ENCODE measurements at regions not wholly inside any gene's neighbourhood (a gene's known extent, or its start where the extent isn't known, plus 50 kb on each side); places are given as distances from the start of the nearest gene placed in this dataset.

DNA sequence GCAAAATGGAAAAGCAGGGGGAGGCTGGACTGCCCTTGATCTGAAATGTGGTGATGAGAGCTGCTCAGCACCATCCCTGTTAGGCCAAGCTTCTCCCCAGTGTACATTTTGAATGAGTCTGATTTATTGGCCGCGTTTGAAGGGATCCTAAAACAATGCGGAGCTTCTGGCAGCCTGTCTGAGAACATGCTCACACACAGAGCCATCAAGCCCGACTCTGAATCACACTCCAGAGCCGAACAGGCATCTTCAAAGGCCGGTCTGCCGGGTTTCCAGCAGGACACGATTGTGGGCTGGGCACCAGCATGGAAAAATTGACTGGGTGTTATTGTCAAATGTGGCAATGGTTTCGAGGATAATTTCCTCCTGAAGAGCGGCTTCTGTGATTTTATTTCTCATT, 235.9 kb downstream of the TFAP2C start:
- ChIA-PET POLR2A (no interaction called here), CTCF (no interaction called here)
- ATAC-seq (no peak), DNase-seq (no peak)
- H3K4me3 Mint-ChIP-seq = no peak overlapping the region
- H3K9me3 Mint-ChIP-seq = no peaks in the 10 kb centered on the region
- intact Hi-C loops (cut with micrococcal nuclease) = no loop called here
- no peak overlapping the region for H3K27ac Mint-ChIP-seq
- TF ChIP-seq, protein P1, sequence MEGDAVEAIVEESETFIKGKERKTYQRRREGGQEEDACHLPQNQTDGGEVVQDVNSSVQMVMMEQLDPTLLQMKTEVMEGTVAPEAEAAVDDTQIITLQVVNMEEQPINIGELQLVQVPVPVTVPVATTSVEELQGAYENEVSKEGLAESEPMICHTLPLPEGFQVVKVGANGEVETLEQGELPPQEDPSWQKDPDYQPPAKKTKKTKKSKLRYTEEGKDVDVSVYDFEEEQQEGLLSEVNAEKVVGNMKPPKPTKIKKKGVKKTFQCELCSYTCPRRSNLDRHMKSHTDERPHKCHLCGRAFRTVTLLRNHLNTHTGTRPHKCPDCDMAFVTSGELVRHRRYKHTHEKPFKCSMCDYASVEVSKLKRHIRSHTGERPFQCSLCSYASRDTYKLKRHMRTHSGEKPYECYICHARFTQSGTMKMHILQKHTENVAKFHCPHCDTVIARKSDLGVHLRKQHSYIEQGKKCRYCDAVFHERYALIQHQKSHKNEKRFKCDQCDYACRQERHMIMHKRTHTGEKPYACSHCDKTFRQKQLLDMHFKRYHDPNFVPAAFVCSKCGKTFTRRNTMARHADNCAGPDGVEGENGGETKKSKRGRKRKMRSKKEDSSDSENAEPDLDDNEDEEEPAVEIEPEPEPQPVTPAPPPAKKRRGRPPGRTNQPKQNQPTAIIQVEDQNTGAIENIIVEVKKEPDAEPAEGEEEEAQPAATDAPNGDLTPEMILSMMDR (IDR thresholded peaks at IDR 0.05) = no peak
- no peaks in the 10 kb centered on the region for H3K36me3 Mint-ChIP-seq (ENCODE audit: low read depth)
- H3K27me3 Mint-ChIP-seq = peaks cover 27% of the 10 kb centered on the region
- no peaks in the 10 kb centered on the region for H3K4me1 Mint-ChIP-seq (ENCODE audit: low read depth)

DNA sequence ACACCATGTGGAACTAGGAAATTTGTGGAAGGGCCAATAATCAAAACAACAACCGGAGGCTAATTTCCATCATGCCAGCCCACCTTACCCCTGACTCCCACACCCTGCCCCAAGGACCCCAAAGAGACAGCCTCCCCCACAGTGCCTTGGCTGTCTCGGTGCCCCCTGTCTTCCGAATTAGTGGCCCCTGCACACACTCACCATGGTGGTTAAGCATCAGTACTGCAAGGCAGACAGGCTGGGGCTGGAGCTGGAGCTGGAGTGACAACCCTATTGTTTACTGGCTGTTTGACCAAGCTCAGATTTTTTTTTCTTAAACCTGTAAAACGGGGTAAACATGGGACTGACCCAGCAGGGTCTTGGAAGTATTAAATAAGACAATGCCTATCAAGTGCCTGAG, 238.0 kb downstream of the TFAP2C start:
- no peaks in the 10 kb centered on the region for H3K9me3 Mint-ChIP-seq
- ChIA-PET CTCF (no interaction called here), POLR2A (no interaction called here)
- DNase-seq (no peak), ATAC-seq (no peak)
- peaks cover 14% of the 10 kb centered on the region for H3K27me3 Mint-ChIP-seq
- no peaks in the 10 kb centered on the region for H3K36me3 Mint-ChIP-seq (ENCODE audit: low read depth)
- no peak overlapping the region for H3K27ac Mint-ChIP-seq
- H3K4me3 Mint-ChIP-seq = no peak overlapping the region
- no peaks in the 10 kb centered on the region for H3K4me1 Mint-ChIP-seq (ENCODE audit: low read depth)
- intact Hi-C loops (cut with micrococcal nuclease) = no loop called here
- TF ChIP-seq, protein P1 (IDR thresholded peaks at IDR 0.05) = no peak

DNA sequence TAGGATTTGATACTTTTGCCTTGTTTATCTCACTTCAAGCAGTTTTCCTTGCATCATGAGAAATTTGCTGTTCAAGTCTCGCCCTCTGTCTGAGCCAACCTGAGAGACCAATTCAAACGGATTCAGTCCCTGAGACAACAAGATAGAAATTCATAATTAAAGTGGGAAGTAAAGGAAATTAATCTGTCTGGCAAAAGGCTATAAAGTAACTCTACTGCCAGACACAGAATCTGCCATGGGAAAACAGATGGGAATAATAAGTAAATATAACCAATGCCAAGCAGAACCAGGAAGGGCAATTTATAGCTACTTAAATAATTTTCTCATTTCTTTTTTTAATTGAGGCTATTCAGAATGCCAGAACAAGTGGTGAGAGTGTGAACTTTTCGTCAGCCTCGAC, 239.6 kb downstream of the TFAP2C start:
- CTCF ChIA-PET = no interaction called here
- Mint-ChIP-seq H3K4me3 (no peak overlapping the region), H3K36me3 (ENCODE audit: low read depth) (no peaks in the 10 kb centered on the region), H3K4me1 (ENCODE audit: low read depth) (no peaks in the 10 kb centered on the region), H3K27me3 (peaks cover 6% of the 10 kb centered on the region), H3K27ac (no peak overlapping the region), H3K9me3 (no peaks in the 10 kb centered on the region)
- TF ChIP-seq, protein P1 (IDR thresholded peaks at IDR 0.05) = no peak
- POLR2A ChIA-PET = no interaction called here
- intact Hi-C loops (cut with micrococcal nuclease) = no loop called here
- ATAC-seq (no peak), DNase-seq (no peak)

DNA sequence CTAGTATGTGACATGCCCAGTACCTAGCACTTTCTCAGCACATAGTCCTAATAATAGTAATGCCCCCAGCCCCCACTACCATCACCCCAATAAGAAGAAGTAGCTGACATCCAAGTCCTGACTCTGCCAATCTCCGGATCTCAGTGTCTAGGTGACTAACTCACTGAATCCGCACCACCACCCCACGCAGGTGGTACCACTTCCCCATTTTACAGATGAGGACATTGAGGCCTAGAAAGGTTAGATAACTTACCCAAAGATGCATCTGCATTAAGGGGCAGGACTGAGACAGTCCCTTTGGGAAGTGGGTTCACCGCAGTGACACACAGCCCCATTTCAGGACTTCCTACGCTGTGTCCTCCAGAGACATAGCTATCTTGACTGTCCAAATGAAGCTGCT, 241.2 kb downstream of the TFAP2C start:
- DNase-seq (no peak), ATAC-seq (no peak)
- CTCF ChIA-PET = no interaction called here
- Mint-ChIP-seq H3K4me3 (no peak overlapping the region), H3K36me3 (ENCODE audit: low read depth) (no peaks in the 10 kb centered on the region), H3K27ac (no peak overlapping the region), H3K27me3 (peaks cover 1% of the 10 kb centered on the region), H3K9me3 (no peaks in the 10 kb centered on the region), H3K4me1 (ENCODE audit: low read depth) (no peaks in the 10 kb centered on the region)
- TF ChIP-seq, protein P1 (IDR thresholded peaks at IDR 0.05) = no peak
- POLR2A ChIA-PET = no interaction called here
- intact Hi-C loops (cut with micrococcal nuclease) = no loop called here

DNA sequence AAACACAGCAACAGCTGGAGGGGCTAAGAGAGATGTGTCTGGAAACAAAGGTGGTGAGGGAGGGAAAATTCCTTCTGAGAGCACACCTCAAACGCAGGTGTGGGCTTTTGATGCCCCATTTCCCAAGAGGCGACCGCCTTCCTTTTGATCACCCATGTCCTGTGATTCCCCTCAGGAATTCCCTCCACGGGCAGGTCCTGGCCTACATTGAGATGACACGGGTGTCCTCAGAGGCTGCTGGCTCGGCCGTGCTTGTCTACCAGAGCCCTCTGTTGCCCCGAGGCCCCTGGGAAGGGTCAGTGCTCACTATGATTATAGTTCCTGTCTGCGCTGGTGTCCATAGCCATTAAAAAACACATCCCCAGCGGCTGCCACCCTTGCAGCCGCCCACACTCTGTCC, 242.6 kb downstream of the TFAP2C start:
- Mint-ChIP-seq H3K4me1 (ENCODE audit: low read depth) (no peaks in the 10 kb centered on the region), H3K27me3 (peaks cover 1% of the 10 kb centered on the region), H3K27ac (no peak overlapping the region), H3K4me3 (no peak overlapping the region), H3K9me3 (no peaks in the 10 kb centered on the region), H3K36me3 (ENCODE audit: low read depth) (no peaks in the 10 kb centered on the region)
- intact Hi-C loops (cut with micrococcal nuclease) = no loop called here
- POLR2A ChIA-PET = no interaction called here
- DNase-seq (no peak), ATAC-seq (no peak)
- TF ChIP-seq, protein P1 (IDR thresholded peaks at IDR 0.05) = no peak
- CTCF ChIA-PET = no interaction called here
